GM18507 (cell line): ENCODE measurements at regions not wholly inside any gene's neighbourhood (a gene's known extent, or its start where the extent isn't known, plus 50 kb on each side); places are given as distances from the start of the nearest gene placed in this dataset.

Experiments
- DNase-seq: peaks from one replicate; pipeline ENCODE4 v3.0.0; 2011; ENCODE audit warnings: low read depth; ENCODE audit not compliant: insufficient read length; ENCODE audit errors: extremely low spot score
- FAIRE-seq: peaks from 2 replicates; lab custom pipeline; 2011; peaks lifted over from hg19 to GRCh38; lab: Jason Lieb, UNC

GRCh38 chr14:98244966-98245569 is 1026.9 kb downstream of the BCL11B start:
- FAIRE-seq = no peak
- DNase-seq = no peak

GRCh38 chr14:98249057-98249456 is 1022.9 kb downstream of the BCL11B start:
- FAIRE-seq (no peak), DNase-seq (no peak)

GRCh38 chr14:98249476-98249875 is 1022.5 kb downstream of the BCL11B start:
- DNase-seq = no peak
- no peak for FAIRE-seq

- DNase-seq (no peak), FAIRE-seq (no peak)
Observed at GRCh38 chr14:98252820-98253219, 1019.2 kb downstream of the BCL11B start.

- no peak for FAIRE-seq
- no peak for DNase-seq
Observed at GRCh38 chr14:98259881-98260280, 1012.1 kb downstream of the BCL11B start.

GRCh38 chr14:98262566-98262965 is 1009.4 kb downstream of the BCL11B start:
- DNase-seq (no peak), FAIRE-seq (no peak)

GRCh38 chr14:98269533-98269932 is 1002.5 kb downstream of the BCL11B start:
- no peak for FAIRE-seq

GRCh38 chr14:98270201-98270600 is 1001.8 kb downstream of the BCL11B start:
- DNase-seq (no peak), FAIRE-seq (no peak)

More at GRCh38 chr14:98269533-98269932, 1002.5 kb downstream of the BCL11B start:
- DNase-seq = no peak

GRCh38 chr14:98274596-98274995 is 997.4 kb downstream of the BCL11B start:
- DNase-seq (no peak), FAIRE-seq (no peak)

- DNase-seq = no peak
- FAIRE-seq = no peak
Observed at GRCh38 chr14:98278800-98279199, 993.2 kb downstream of the BCL11B start.

- FAIRE-seq (no peak), DNase-seq (no peak)
Observed at GRCh38 chr14:98280436-98280835, 991.6 kb downstream of the BCL11B start.

- FAIRE-seq (no peak), DNase-seq (no peak)
Observed at GRCh38 chr14:98288825-98289224, 983.2 kb downstream of the BCL11B start.

GRCh38 chr14:98290596-98290995 is 981.4 kb downstream of the BCL11B start:
- DNase-seq = no peak
- no peak for FAIRE-seq

GRCh38 chr14:98292191-98292590 is 979.8 kb downstream of the BCL11B start:
- no peak for DNase-seq
- FAIRE-seq = no peak

GRCh38 chr14:98293576-98293975 is 978.4 kb downstream of the BCL11B start:
- DNase-seq (no peak), FAIRE-seq (no peak)

- no peak for DNase-seq
- FAIRE-seq = no peak
Observed at GRCh38 chr14:98296895-98297294, 975.1 kb downstream of the BCL11B start.

- DNase-seq (no peak), FAIRE-seq (no peak)
Observed at GRCh38 chr14:98297567-98297966, 974.4 kb downstream of the BCL11B start.

- FAIRE-seq (no peak), DNase-seq (no peak)
Observed at GRCh38 chr14:98298481-98299244, 973.3 kb downstream of the BCL11B start.

- DNase-seq (no peak), FAIRE-seq (no peak)
Observed at GRCh38 chr14:98301681-98302080, 970.3 kb downstream of the BCL11B start.

- FAIRE-seq = no peak
- no peak for DNase-seq
Observed at GRCh38 chr14:98304574-98304973, 967.4 kb downstream of the BCL11B start.

- no peak for DNase-seq
- no peak for FAIRE-seq
Observed at GRCh38 chr14:98309591-98309990, 962.4 kb downstream of the BCL11B start.
